Ectodermal cell (in vitro differentiated cells): ENCODE measurements at regions not wholly inside any gene's neighbourhood (a gene's known extent, or its start where the extent isn't known, plus 50 kb on each side); places are given as distances from the start of the nearest gene placed in this dataset.

ENCODE experiments used
- H3K27ac ChIP-seq: 2 replicates; pipeline ENCODE4 v1.7.0; 2013; ENCODE audit warnings: mild to moderate bottlenecking, low read depth, low read length; ENCODE audit not compliant: insufficient read depth, poor library complexity, severe bottlenecking
- H3K27me3 ChIP-seq: 2 replicates; pipeline ENCODE4 v1.7.0; 2013; ENCODE audit warnings: mild to moderate bottlenecking, low read length; ENCODE audit not compliant: insufficient read depth, control insufficient read depth, poor library complexity, severe bottlenecking
- H3K36me3 ChIP-seq: one replicate; pipeline ENCODE4 v1.7.0; 2013; ENCODE audit warnings: low read length; ENCODE audit not compliant: control insufficient read depth, insufficient read depth
- H3K4me1 ChIP-seq: one replicate; pipeline ENCODE4 v1.7.0; 2013; ENCODE audit warnings: low read length; ENCODE audit not compliant: control insufficient read depth, insufficient read depth
- H3K4me3 ChIP-seq: 2 replicates; pipeline ENCODE4 v1.7.0; 2013; ENCODE audit warnings: low read depth, low read length, control low read depth; ENCODE audit not compliant: insufficient read depth
- H3K9me3 ChIP-seq: 2 replicates; pipeline ENCODE4 v1.7.0; 2013; ENCODE audit warnings: mild to moderate bottlenecking, low read length, moderate library complexity; ENCODE audit not compliant: control insufficient read depth
- WGBS, 2 experiments: methylation state at CpG; one replicate each; pipeline ENCODE4 v1.1.7; 2013; ENCODE audit warnings: missing lambda C conversion rate in 2 of 2; 5-methylcytosine and 5-hydroxymethylcytosine counted together

DNA sequence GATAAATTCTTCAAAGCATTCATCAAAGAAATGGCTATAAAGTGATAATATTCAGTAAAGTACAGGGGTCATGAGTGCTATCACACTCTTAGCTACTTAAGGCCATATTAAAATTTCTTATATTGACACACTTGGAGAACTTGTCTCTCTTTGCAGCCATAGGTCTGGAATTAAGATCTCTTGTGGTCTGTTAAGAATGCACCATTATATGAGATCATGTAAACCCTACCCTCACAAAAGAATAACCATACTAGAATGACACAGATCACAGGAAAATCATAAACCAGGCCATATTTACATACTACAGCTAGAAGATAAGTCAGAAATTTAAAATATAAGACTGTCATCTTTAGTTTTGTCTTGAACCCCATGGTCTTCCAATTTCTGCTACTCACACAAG lies 434.3 kb downstream of the PDGFC start:
- Histone ChIP-seq H3K27ac (no peak overlapping the region), H3K4me1 (no peaks in the 10 kb centered on the region), H3K27me3 (no peaks in the 10 kb centered on the region), H3K4me3 (no peak overlapping the region), H3K36me3 (no peaks in the 10 kb centered on the region), H3K9me3 (no peaks in the 10 kb centered on the region)

DNA sequence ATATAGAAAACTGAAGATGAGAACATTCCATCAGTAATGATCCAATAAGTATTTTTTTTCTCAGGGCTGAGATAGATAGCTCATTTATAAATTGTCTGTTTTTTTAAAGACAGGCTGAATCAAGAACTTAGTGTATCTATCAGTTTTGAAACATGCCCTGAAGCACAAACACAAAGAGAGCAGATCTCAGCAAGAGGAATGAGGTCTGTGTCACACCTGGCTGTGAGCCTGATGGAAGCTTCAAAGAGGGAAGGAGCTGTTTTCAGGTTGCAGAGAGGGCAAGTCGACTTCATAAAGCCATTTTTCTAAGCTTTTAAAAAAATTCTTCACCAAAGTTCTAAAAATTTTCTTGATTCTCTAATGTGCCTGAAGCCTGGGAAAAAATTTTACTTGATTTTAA lies 434.9 kb downstream of the PDGFC start:
- Histone ChIP-seq H3K9me3 (no peaks in the 10 kb centered on the region), H3K4me1 (no peaks in the 10 kb centered on the region), H3K4me3 (no peak overlapping the region), H3K36me3 (no peaks in the 10 kb centered on the region), H3K27me3 (no peaks in the 10 kb centered on the region), H3K27ac (no peak overlapping the region)
- 83% methylated on average over 1 of the region's 1 CpG for WGBS, 2 experiments

DNA sequence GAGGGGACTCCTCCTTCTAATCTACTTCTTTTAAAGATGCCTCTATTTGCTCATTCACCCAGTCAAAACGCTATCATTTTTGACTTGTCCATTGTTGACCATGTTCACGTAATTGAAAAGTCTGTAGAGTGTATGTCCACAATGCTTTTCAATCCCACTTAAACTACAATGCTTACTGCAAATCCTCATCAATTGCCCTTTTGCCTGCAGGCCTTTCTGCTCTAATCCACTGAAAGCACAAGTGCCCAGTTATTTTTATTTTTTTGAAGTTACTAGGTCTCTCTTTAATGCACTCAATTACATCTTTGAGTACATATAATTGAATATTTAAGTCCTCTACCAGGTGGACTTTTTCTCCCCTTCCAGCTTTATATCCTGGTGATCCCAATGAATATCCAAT lies 437.4 kb downstream of the PDGFC start:
- WGBS, 2 experiments = 92 to 97% methylated on average over 2 of the region's 2 CpGs
- Histone ChIP-seq H3K4me3 (no peak overlapping the region), H3K9me3 (no peaks in the 10 kb centered on the region), H3K4me1 (no peaks in the 10 kb centered on the region), H3K27ac (no peak overlapping the region), H3K36me3 (no peaks in the 10 kb centered on the region), H3K27me3 (no peaks in the 10 kb centered on the region)

DNA sequence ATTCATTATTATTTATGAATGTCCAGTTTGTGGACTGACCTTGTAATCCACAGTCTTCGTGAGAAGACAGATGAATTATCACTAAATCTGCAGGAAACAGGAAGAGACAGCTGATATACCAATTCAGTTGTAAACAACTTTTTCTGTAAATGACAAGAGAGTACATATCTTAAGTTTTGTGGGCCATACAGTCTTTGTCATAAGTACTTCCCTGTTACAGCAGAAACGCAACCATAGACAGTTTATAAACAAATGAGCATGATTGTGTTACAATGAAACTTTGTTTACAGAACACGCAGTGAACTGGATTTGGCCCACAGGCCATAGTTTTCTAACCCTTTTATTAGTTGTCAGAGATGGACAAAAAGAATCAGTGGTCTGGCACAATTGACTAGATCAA lies 443.4 kb downstream of the PDGFC start:
- Histone ChIP-seq H3K36me3 (no peaks in the 10 kb centered on the region), H3K9me3 (no peaks in the 10 kb centered on the region), H3K27me3 (no peaks in the 10 kb centered on the region), H3K27ac (no peak overlapping the region), H3K4me1 (no peaks in the 10 kb centered on the region), H3K4me3 (no peak overlapping the region)
- 90 to 91% methylated on average over 2 to 3 of the region's 3 CpGs for WGBS, 2 experiments

DNA sequence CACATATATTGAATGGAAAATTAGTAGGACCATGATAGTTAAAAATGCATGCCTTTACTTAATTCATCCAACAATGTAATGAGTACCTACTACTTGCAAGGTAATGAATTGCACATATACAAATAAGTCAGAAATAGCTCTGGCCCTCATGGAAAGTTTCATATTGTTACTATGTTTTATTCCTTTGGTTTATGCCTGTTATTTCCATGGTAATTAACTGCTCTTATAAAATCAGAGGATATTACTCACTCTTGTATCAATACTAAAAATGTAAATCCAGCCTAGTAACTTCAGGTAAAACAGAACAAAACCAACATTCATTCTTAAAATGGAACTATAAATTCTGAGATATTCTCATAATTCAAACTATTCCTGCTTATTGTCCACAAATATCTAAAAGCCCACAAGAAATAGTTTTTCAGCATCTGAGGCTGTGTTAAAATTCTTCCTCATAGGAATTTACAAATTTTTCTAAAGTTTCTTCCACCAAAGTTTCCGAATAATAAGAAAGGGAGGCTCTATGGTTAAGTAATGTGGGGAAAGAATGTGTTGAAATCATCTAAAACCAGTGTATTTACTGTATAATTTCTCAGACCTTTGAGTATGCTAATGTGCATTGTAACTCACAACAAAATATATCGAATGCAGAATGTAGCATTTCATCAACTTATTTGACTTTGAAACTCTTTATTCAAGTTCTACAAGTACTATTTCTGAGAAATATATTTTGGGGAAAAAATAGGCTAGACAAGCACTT lies 444.2 kb downstream of the PDGFC start:
- no peaks in the 10 kb centered on the region for H3K4me1 ChIP-seq
- H3K36me3 ChIP-seq = no peaks in the 10 kb centered on the region
- H3K4me3 ChIP-seq = no peak overlapping the region
- 90% methylated on average over 2 of the region's 2 CpGs; no CpG with 5 or more reads in 1 of the 2 experiments for WGBS, 2 experiments
- no peak overlapping the region for H3K27ac ChIP-seq
- no peaks in the 10 kb centered on the region for H3K9me3 ChIP-seq
- H3K27me3 ChIP-seq = no peaks in the 10 kb centered on the region

DNA sequence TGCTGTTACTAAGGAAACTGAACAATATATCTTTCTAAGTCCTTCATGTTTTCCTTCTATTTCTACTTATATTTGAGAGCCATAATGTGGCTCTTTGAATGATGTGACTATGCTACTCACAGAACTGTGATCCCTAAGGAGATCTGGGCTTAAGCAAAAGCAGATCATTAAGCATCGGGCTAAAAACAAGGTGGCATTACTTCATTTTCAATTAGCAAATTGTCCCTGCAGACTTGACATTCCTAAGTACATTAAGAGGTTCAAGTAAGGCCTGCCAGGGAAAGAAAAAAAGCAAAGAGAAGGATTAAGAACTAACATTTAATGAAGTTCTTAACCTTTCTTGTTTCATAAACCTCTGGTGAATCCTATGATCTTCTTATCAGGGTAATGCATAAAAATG lies 447.6 kb downstream of the PDGFC start:
- no peak overlapping the region for H3K4me3 ChIP-seq
- no peaks in the 10 kb centered on the region for H3K9me3 ChIP-seq
- no peaks in the 10 kb centered on the region for H3K27me3 ChIP-seq
- 78 to 95% methylated on average over 1 of the region's 1 CpG for WGBS, 2 experiments
- H3K36me3 ChIP-seq = no peaks in the 10 kb centered on the region
- H3K4me1 ChIP-seq = no peaks in the 10 kb centered on the region
- no peak overlapping the region for H3K27ac ChIP-seq

DNA sequence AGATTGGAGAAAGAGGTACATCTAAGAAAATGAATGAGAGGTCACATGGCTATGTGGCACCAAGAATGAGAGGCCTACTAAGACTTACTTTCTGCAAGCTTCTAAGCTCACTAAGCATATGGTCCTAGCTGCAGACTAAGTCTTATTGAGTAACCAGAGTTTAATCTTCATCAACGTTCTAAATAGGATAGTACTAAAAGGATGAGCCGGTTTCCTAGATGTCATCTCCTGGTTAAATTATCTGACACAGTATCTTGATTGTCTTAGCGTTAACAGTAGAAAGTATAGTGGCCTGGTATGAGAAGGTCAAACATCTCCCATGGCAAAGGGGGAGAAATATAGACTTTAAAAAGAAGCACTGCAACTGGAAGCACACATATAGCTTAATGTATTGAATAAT lies 448.1 kb downstream of the PDGFC start:
- Histone ChIP-seq H3K36me3 (no peaks in the 10 kb centered on the region), H3K9me3 (no peaks in the 10 kb centered on the region), H3K4me3 (no peak overlapping the region), H3K27ac (no peak overlapping the region), H3K4me1 (no peaks in the 10 kb centered on the region), H3K27me3 (no peaks in the 10 kb centered on the region)
- WGBS, 2 experiments = 92 to 100% methylated on average over 3 of the region's 3 CpGs

DNA sequence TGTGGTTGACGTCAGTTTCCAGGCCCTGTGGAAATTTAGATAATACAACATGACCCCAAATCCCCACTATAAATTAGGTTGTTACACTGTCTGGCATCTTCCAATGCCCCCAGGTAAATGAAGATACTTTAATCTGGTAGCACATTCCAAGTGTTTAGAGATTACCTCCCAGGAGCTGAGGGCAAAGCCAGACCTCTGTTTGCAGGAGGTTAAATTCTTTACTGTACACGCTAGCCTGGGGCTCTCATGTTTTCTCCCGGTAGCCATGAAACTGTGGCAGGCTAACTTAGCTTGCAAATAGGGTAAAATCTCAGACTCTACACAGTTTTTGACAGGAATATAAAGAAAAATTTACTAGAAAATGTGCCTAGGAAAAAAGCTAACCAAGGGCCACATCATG lies 450.0 kb downstream of the PDGFC start:
- Histone ChIP-seq H3K27me3 (no peaks in the 10 kb centered on the region), H3K27ac (no peak overlapping the region), H3K4me3 (no peak overlapping the region), H3K4me1 (no peaks in the 10 kb centered on the region), H3K36me3 (no peaks in the 10 kb centered on the region), H3K9me3 (no peaks in the 10 kb centered on the region)
- 94% methylated on average over 3 of the region's 3 CpGs for WGBS, 2 experiments

DNA sequence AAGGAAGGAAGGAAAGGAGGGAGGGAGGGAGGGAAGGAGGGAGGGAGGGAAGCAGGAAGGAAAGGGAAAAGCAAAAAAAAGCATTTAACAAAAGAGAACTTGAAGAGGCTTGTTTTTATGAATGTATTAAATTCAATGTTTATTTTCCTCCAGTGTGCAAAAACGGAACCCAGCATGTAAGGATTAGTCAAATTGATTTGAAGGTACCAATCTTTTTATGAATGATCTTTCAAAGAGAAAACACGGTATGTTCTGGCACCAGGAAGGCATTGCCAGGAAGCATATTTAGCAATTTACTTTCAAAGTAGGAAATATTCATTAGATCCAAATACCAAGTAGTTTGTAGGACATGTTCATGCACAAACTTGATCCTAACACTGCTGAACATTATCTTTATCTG lies 453.6 kb downstream of the PDGFC start:
- no peaks in the 10 kb centered on the region for H3K4me1 ChIP-seq
- no peaks in the 10 kb centered on the region for H3K27me3 ChIP-seq
- no peak overlapping the region for H3K27ac ChIP-seq
- no peaks in the 10 kb centered on the region for H3K36me3 ChIP-seq
- 91 to 100% methylated on average over 2 of the region's 2 CpGs for WGBS, 2 experiments
- no peaks in the 10 kb centered on the region for H3K9me3 ChIP-seq
- no peak overlapping the region for H3K4me3 ChIP-seq

DNA sequence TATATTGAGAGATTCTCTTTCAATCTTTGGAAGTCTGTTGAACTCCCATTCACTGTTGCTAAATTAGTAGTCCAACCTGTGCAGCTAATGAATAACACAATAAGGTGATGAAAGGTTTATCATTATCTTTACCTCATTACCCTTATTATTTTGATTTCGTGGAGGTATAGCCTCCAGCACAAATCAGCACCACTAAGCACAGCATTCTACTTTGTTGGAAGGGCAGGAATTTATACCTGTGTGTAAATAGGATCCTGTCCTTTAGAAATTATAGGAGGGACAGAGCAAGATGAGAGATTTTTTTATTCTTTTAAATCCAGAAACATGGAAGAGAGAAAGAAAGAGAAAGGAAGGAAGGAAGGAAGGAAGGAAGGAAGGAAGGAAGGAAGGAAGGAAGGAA lies 454.1 kb downstream of the PDGFC start:
- no peak overlapping the region for H3K4me3 ChIP-seq
- no peaks in the 10 kb centered on the region for H3K36me3 ChIP-seq
- H3K9me3 ChIP-seq = no peaks in the 10 kb centered on the region
- no peaks in the 10 kb centered on the region for H3K27me3 ChIP-seq
- 100% methylated on average over 1 of the region's 1 CpG; no CpG with 5 or more reads in 1 of the 2 experiments for WGBS, 2 experiments
- no peaks in the 10 kb centered on the region for H3K4me1 ChIP-seq
- no peak overlapping the region for H3K27ac ChIP-seq

DNA sequence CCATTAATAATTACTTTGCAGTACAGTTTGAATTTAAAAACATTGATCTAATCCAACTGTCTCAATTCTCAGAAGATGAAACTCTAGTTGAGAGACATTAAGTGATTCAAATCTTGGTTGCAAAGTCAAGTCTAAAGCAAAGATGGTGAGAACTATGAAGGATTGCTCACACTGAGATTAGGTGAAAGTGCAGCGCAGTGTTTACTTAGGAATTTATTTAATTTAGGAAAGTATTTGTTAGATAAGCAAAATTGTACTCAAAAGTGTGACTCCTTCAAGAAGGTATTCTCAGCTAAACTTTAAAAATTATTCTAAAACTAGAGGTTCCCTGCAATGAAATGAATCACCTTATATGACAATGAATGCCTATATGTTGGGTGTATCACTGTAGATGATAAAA lies 454.9 kb downstream of the PDGFC start:
- 95 to 100% methylated on average over 1 of the region's 1 CpG for WGBS, 2 experiments
- Histone ChIP-seq H3K4me1 (no peaks in the 10 kb centered on the region), H3K27me3 (no peaks in the 10 kb centered on the region), H3K36me3 (no peaks in the 10 kb centered on the region), H3K4me3 (no peak overlapping the region), H3K27ac (no peak overlapping the region), H3K9me3 (no peaks in the 10 kb centered on the region)
